ENCODE measurements at regions not wholly inside any gene's neighbourhood (a gene's known extent, or its start where the extent isn't known, plus 50 kb on each side); places are given as distances from the start of the nearest gene placed in this dataset.
A peak's percentile ranks its signal among the peaks of the same experiment; 100 is the strongest.

- no peak overlapping the region for H2BK12ac ChIP-seq (ENCODE audit: insufficient read length, low read depth, low read length)
- no peak overlapping the region for H3K9ac ChIP-seq (ENCODE audit: extremely low read depth, insufficient read length, low read length)
- no peak overlapping the region for H2BK20ac ChIP-seq (ENCODE audit: low read depth, low read length, poor library complexity, severe bottlenecking)
- H2BK5ac ChIP-seq (ENCODE audit: insufficient read length, low read length) = no peak overlapping the region
- no peak overlapping the region for H4K8ac ChIP-seq (replicated peaks; ENCODE audit: insufficient read length, low read depth, low read length)
- H3K18ac ChIP-seq (ENCODE audit: insufficient read length, low read depth, low read length) = no peak overlapping the region
- H3K56ac ChIP-seq (ENCODE audit: insufficient read length, low read depth, low read length) = no peak overlapping the region
- H3T11ph ChIP-seq (ENCODE audit: low read length) = no peak overlapping the region
- Mint-ChIP-seq H3K36me3 (ENCODE audit: insufficient read depth in 1 of 3, low read depth in 3 of 3) (no peaks in the 10 kb centered on the region; a peak in 1 of 7 replicates), H3K4me3 (no peak overlapping the region), H3K4me1 (peaks cover 57 to 60% of the 10 kb centered on the region in 2 experiments), H3K9me3 (no peaks in the 10 kb centered on the region), H3K27me3 (ENCODE audit: low read depth) (no peaks in the 10 kb centered on the region), H3K27ac (peak overlapping the region; percentile 73 to 91 (median 75); a peak in 5 of 7 replicates)
- no peak overlapping the region for H3K4ac ChIP-seq (ENCODE audit: low read depth, low read length)
- H3K79me2 ChIP-seq (ENCODE audit: insufficient read depth, low read length) = peaks cover 15% of the 10 kb centered on the region; the same call in 1 of the 2 replicates
- H3K27me3 ChIP-seq (ENCODE audit: insufficient read depth, low read length) = no peaks in the 10 kb centered on the region
- no peak overlapping the region for H4K91ac ChIP-seq (ENCODE audit: insufficient read length, low read depth, low read length)
- H3K4me1 ChIP-seq (ENCODE audit: insufficient read depth, low read length) = peaks cover 2% of the 10 kb centered on the region; the same call in 1 of the 2 replicates
- no peaks in the 10 kb centered on the region for H3K23me2 ChIP-seq (ENCODE audit: insufficient read length, low read depth, low read length, poor library complexity, severe bottlenecking)
- H4K5ac ChIP-seq (ENCODE audit: insufficient read length, low read depth, low read length) = no peak overlapping the region
- DNase-seq = no peak
- H3K23ac ChIP-seq (ENCODE audit: insufficient read length, low read depth, low read length) = no peak overlapping the region
- no peaks in the 10 kb centered on the region for H3K9me3 ChIP-seq (ENCODE audit: control insufficient read depth, low read depth, low read length)
- H2AK5ac ChIP-seq (ENCODE audit: insufficient read length, low read length) = no peak overlapping the region
- no peak overlapping the region for H2BK15ac ChIP-seq (ENCODE audit: low read depth, low read length)
- H3K4me2 ChIP-seq (ENCODE audit: insufficient read depth, insufficient read length, low read length) = no peak overlapping the region
- H2AFZ ChIP-seq (ENCODE audit: low read length) = no peak overlapping the region
- no peak for TF ChIP-seq CTCF (conservative IDR thresholded peaks at IDR 0.05)
- H2BK120ac ChIP-seq (ENCODE audit: low read depth, low read length, poor library complexity, severe bottlenecking) = no peak overlapping the region
- no peak overlapping the region for H3K27ac ChIP-seq (ENCODE audit: insufficient read length, low read depth, low read length)
- H3K79me1 ChIP-seq (ENCODE audit: insufficient read depth, low read depth, low read length, poor library complexity, severe bottlenecking) = no peaks in the 10 kb centered on the region
- no peaks in the 10 kb centered on the region for H4K20me1 ChIP-seq (ENCODE audit: control insufficient read depth, insufficient read depth, insufficient read length)
- H3K14ac ChIP-seq (ENCODE audit: insufficient read depth, low read length) = no peak overlapping the region
- WGBS (ENCODE audit: extremely low coverage, insufficient read length, low lambda C conversion rate) = no CpG with 5 or more reads among the region's 4 CpGs
Measured at GRCh38 chr6:56807326-56807988, 147.4 kb upstream of the BEND6 start.
